A673 (cell line): ENCODE measurements at regions not wholly inside any gene's neighbourhood (a gene's known extent, or its start where the extent isn't known, plus 50 kb on each side); places are given as distances from the start of the nearest gene placed in this dataset.
A peak's percentile ranks its signal among the peaks of the same experiment; 100 is the strongest.

Experiments used
- BruUV-seq: library from RNA; stranded (reverse); fragments of 400-500 nt; replicated peaks from 2 replicates; lab custom pipeline; 2021; lab: Mats Ljungman, UMichigan
- CTCF ChIA-PET: fragments of 300-600 bp; sonication (Branson Sonifier 250); formaldehyde crosslinking; loops from one replicate; lab custom pipeline; 2022; ENCODE audit warnings: antibody characterized with exemption; lab: Charles Lee
- POLR2A ChIA-PET: fragments of 300-600 bp; sonication (Branson Sonifier 250); formaldehyde crosslinking; loops from one replicate; lab custom pipeline; 2022; ENCODE audit warnings: antibody characterized with exemption; ENCODE audit not compliant: low non-redundant PET; lab: Charles Lee
- DNase-seq: peaks from one replicate; pipeline ENCODE4 v3.0.0-alpha.2; 2015; ENCODE audit warnings: low spot score
- H3K27ac ChIP-seq: fragments of 200-600 bp; sonication (generic); 2 replicates; pipeline ENCODE4 v1.5.1; 2016; ENCODE audit warnings: mixed run types, low read depth, mild to moderate bottlenecking, mixed read lengths, antibody characterized with exemption, low read length; ENCODE audit not compliant: poor library complexity, severe bottlenecking
- H3K27me3 ChIP-seq: fragments of 200-600 bp; sonication (generic); replicated peaks from 2 replicates; pipeline ENCODE4 v1.6.1; 2017; ENCODE audit warnings: mixed run types, low read depth, mild to moderate bottlenecking, mixed read lengths, antibody characterized with exemption, low read length; ENCODE audit not compliant: insufficient read depth, poor library complexity
- H3K36me3 ChIP-seq: fragments of 200-600 bp; sonication (generic); 2 replicates; pipeline ENCODE4 v1.6.1; 2016; ENCODE audit warnings: mixed run types, mild to moderate bottlenecking, mixed read lengths, antibody characterized with exemption, low read length; ENCODE audit not compliant: insufficient read depth, poor library complexity, severe bottlenecking
- H3K4me1 ChIP-seq: fragments of 200-600 bp; sonication (generic); 2 replicates; pipeline ENCODE4 v1.6.1; 2017; ENCODE audit warnings: mixed run types, mild to moderate bottlenecking, mixed read lengths, antibody characterized with exemption, low read length; ENCODE audit not compliant: insufficient read depth, poor library complexity, severe bottlenecking
- H3K4me3 ChIP-seq: fragments of 200-600 bp; sonication (generic); 2 replicates; pipeline ENCODE4 v1.5.1; 2016; ENCODE audit warnings: low read depth, mixed run types, mild to moderate bottlenecking, mixed read lengths, low read length; ENCODE audit not compliant: poor library complexity, severe bottlenecking
- H3K9me3 ChIP-seq: fragments of 200-600 bp; sonication (generic); 2 replicates; pipeline ENCODE4 v1.6.1; 2016; ENCODE audit warnings: mixed run types, low read depth, mild to moderate bottlenecking, mixed read lengths, antibody characterized with exemption, low read length; ENCODE audit not compliant: poor library complexity, severe bottlenecking
- CTCF ChIP-seq: fragments of 300-800, 200-600 bp; sonication (generic); conservative IDR thresholded peaks from 2 replicates; pipeline ENCODE4 v1.5.1; 2017; ENCODE audit warnings: low read depth, mild to moderate bottlenecking, antibody characterized with exemption, low read length, moderate library complexity, mixed read lengths
- EZH2 ChIP-seq: fragments of 200-600 bp; sonication (generic); IDR thresholded peaks from 2 replicates; pipeline ENCODE4 v1.6.1; 2017; ENCODE audit warnings: borderline replicate concordance, low read depth, mild to moderate bottlenecking, mixed read lengths, antibody characterized with exemption, low read length; ENCODE audit not compliant: poor library complexity, severe bottlenecking
- intact Hi-C: fragments of 100-400 bp; cut with micrococcal nuclease; formaldehyde crosslinking; loops from one replicate; pipeline ENCODE4 v1.10.0; 2022; ENCODE audit not compliant: unreplicated experiment

GRCh38 chr15:97092656-97093055, 762.2 kb downstream of the NR2F2 start:
- no peaks in the 10 kb centered on the region for H3K9me3 ChIP-seq
- peak; percentile 80 for DNase-seq
- no peak for TF ChIP-seq CTCF
- no peak for TF ChIP-seq EZH2
- peak overlapping the region; percentile 85 for H3K27ac ChIP-seq
- BruUV-seq, result no TSS peak
- no peaks in the 10 kb centered on the region for H3K27me3 ChIP-seq
- H3K4me3 ChIP-seq, result no peak overlapping the region
- CTCF ChIA-PET, result interaction anchor here (0.6 kb wide), 1 partner anchor 153 kb away, joined by 3 read pairs; no protein-coding TSS in a partner anchor
- H3K4me1 ChIP-seq, result peaks cover 63% of the 10 kb centered on the region
- intact Hi-C loops, result loop anchor here (5.0 kb wide), 1 partner anchor 140 kb away; no protein-coding TSS in a partner anchor
- no peaks in the 10 kb centered on the region for H3K36me3 ChIP-seq
- POLR2A ChIA-PET, result no interaction called here

- no peaks in the 10 kb centered on the region for H3K9me3 ChIP-seq
- no peak overlapping the region for H3K4me3 ChIP-seq
- no peak for TF ChIP-seq CTCF
- TF ChIP-seq EZH2, result no peak
- no peaks in the 10 kb centered on the region for H3K36me3 ChIP-seq
- no peak overlapping the region for H3K27ac ChIP-seq
- intact Hi-C loops, result no loop called here
- no peaks in the 10 kb centered on the region for H3K27me3 ChIP-seq
- no TSS peak for BruUV-seq
- peaks cover 27% of the 10 kb centered on the region for H3K4me1 ChIP-seq
- DNase-seq, result no peak
- ChIA-PET POLR2A (no interaction called here), CTCF (no interaction called here)
Observed at GRCh38 chr15:97096303-97096835, 765.9 kb downstream of the NR2F2 start.

GRCh38 chr15:97099040-97099439, 768.5 kb downstream of the NR2F2 start:
- Histone ChIP-seq H3K4me1 (peaks cover under 1% of the 10 kb centered on the region), H3K36me3 (no peaks in the 10 kb centered on the region), H3K4me3 (no peak overlapping the region), H3K27me3 (no peaks in the 10 kb centered on the region), H3K9me3 (no peaks in the 10 kb centered on the region), H3K27ac (no peak overlapping the region)
- ChIA-PET POLR2A (no interaction called here), CTCF (no interaction called here)
- intact Hi-C loops, result no loop called here
- no peak for DNase-seq
- BruUV-seq, result no TSS peak
- TF ChIP-seq CTCF, result no peak
- no peak for TF ChIP-seq EZH2
